Keratinocyte (primary cell): ENCODE measurements at regions not wholly inside any gene's neighbourhood (a gene's known extent, or its start where the extent isn't known, plus 50 kb on each side); places are given as distances from the start of the nearest gene placed in this dataset.

Source experiments
- EZH2 ChIP-seq: IDR thresholded peaks from one replicate; pipeline ENCODE4 v1.6.1; 2012; ENCODE audit warnings: inconsistent platforms, mild to moderate bottlenecking, low read length, moderate library complexity
- TF ChIP-seq, protein P1 (sequence below), 3 experiments: IDR thresholded peaks in 1 of 3; conservative IDR thresholded peaks in 1 of 3; optimal IDR thresholded peaks in 1 of 3; 2 replicates in 2 of 3; 3 replicates in 1 of 3; pipeline versions ENCODE3 to v1.5.1; 2011; ENCODE audit warnings: low read length in 3 of 3, mild to moderate bottlenecking in 3 of 3, moderate library complexity in 2 of 3, control low read depth in 1 of 3, inconsistent platforms in 1 of 3; ENCODE audit not compliant: insufficient read depth in 2 of 3; ENCODE audit errors: extremely low read depth in 1 of 3

DNA sequence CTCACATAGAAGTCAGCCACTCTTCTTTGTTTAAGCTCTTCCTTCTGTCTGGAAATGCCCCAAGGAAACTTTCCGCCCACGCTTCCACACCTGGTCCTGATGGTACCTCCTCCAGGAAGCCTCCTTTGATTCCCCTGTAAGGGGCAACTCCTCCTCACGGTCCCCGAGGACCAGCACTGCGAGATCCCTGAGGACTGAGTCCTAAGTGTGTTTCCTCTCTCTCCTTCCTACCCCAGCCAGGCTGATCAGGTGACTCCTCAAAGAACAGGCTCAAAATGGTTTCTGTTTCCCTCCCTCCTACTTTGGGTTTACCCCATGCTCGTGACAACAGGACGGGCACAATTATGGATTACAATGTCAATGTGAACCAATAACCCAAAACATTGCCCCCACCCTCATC is 63.0 kb upstream of the MED9 start:
- TF ChIP-seq, protein P1, sequence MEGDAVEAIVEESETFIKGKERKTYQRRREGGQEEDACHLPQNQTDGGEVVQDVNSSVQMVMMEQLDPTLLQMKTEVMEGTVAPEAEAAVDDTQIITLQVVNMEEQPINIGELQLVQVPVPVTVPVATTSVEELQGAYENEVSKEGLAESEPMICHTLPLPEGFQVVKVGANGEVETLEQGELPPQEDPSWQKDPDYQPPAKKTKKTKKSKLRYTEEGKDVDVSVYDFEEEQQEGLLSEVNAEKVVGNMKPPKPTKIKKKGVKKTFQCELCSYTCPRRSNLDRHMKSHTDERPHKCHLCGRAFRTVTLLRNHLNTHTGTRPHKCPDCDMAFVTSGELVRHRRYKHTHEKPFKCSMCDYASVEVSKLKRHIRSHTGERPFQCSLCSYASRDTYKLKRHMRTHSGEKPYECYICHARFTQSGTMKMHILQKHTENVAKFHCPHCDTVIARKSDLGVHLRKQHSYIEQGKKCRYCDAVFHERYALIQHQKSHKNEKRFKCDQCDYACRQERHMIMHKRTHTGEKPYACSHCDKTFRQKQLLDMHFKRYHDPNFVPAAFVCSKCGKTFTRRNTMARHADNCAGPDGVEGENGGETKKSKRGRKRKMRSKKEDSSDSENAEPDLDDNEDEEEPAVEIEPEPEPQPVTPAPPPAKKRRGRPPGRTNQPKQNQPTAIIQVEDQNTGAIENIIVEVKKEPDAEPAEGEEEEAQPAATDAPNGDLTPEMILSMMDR (optimal IDR thresholded peaks at IDR 0.05 in 1 of 3, IDR thresholded peaks at IDR 0.05 in 1 of 3, conservative IDR thresholded peaks at IDR 0.05 in 1 of 3; ENCODE audit: extremely low read depth in 1 of 3, insufficient read depth in 2 of 3, low read length in 3 of 3) = no peak
- TF ChIP-seq EZH2 = no peak
